A172 (cell line): ENCODE measurements at regions not wholly inside any gene's neighbourhood (a gene's known extent, or its start where the extent isn't known, plus 50 kb on each side); places are given as distances from the start of the nearest gene placed in this dataset.

ENCODE experiments used
- DNase-seq: peaks from one replicate; pipeline ENCODE4 v3.0.0-alpha.2; 2015; ENCODE audit warnings: low spot score

- peak; percentile 18 for DNase-seq
Measured at GRCh38 chr4:167688660-167689142, 403.6 kb upstream of the ANXA10 start.

- DNase-seq: no peak
Measured at GRCh38 chr4:167702391-167702790, 389.9 kb upstream of the ANXA10 start.

GRCh38 chr4:167711517-167711916, 380.8 kb upstream of the ANXA10 start:
- DNase-seq: no peak

- DNase-seq: no peak
Measured at GRCh38 chr4:167713756-167714155, 378.6 kb upstream of the ANXA10 start.

GRCh38 chr4:167715176-167715575, 377.2 kb upstream of the ANXA10 start:
- DNase-seq: no peak

GRCh38 chr4:167717495-167717894, 374.8 kb upstream of the ANXA10 start:
- DNase-seq: no peak

GRCh38 chr4:167721617-167722486, 370.5 kb upstream of the ANXA10 start:
- DNase-seq: no peak

- DNase-seq: no peak
Measured at GRCh38 chr4:167722487-167722808, 369.9 kb upstream of the ANXA10 start.

- DNase-seq: no peak
Measured at GRCh38 chr4:167724941-167725340, 367.4 kb upstream of the ANXA10 start.

GRCh38 chr4:167730769-167731168, 361.6 kb upstream of the ANXA10 start:
- DNase-seq: no peak

- no peak for DNase-seq
Measured at GRCh38 chr4:167745024-167745687, 347.2 kb upstream of the ANXA10 start.

GRCh38 chr4:167767281-167767680, 325.1 kb upstream of the ANXA10 start:
- no peak for DNase-seq

GRCh38 chr4:167774646-167775045, 317.7 kb upstream of the ANXA10 start:
- no peak for DNase-seq

GRCh38 chr4:167775375-167775774, 317.0 kb upstream of the ANXA10 start:
- DNase-seq: no peak

GRCh38 chr4:167779280-167779679, 313.1 kb upstream of the ANXA10 start:
- peak; percentile 44 for DNase-seq

- peak; percentile 13 for DNase-seq
Measured at GRCh38 chr4:167779864-167780263, 312.5 kb upstream of the ANXA10 start.

GRCh38 chr4:167784826-167785225, 307.5 kb upstream of the ANXA10 start:
- no peak for DNase-seq

GRCh38 chr4:167785523-167785922, 306.8 kb upstream of the ANXA10 start:
- DNase-seq: no peak

GRCh38 chr4:167786504-167786903, 305.8 kb upstream of the ANXA10 start:
- no peak for DNase-seq

- no peak for DNase-seq
Measured at GRCh38 chr4:167787231-167787630, 305.1 kb upstream of the ANXA10 start.

GRCh38 chr4:167802463-167803212, 289.7 kb upstream of the ANXA10 start:
- no peak for DNase-seq

GRCh38 chr4:167811958-167812357, 280.4 kb upstream of the ANXA10 start:
- DNase-seq: no peak
